ENCODE measurements at regions not wholly inside any gene's neighbourhood (a gene's known extent, or its start where the extent isn't known, plus 50 kb on each side); places are given as distances from the start of the nearest gene placed in this dataset.

GRCh38 chr6:167420177-167420576 is 95.3 kb downstream of the TTLL2 start (continued):
- TF ChIP-seq ZNF18 (CRISPR knock-in tag; IDR thresholded peaks at IDR 0.05; ENCODE audit: insufficient replicate concordance) (no peak), ZFX (CRISPR knock-in tag; IDR thresholded peaks at IDR 0.05; ENCODE audit: low read depth) (no peak), ZBTB25 (CRISPR knock-in tag; IDR thresholded peaks at IDR 0.05) (no peak)

- ChIA-PET POLR2A (interaction anchor here (0.7 to 1.5 kb wide), 5 partner anchors 23 to 255 kb away, joined by 3 to 6 read pairs (median 5); no protein-coding TSS in a partner anchor), CTCF (ENCODE audit: low intra/inter-chr PET ratio, low total read pairs) (no interaction called here)
- H3K4me1 ChIP-seq (ENCODE audit: insufficient read depth, low read length) = peaks cover 57% of the 10 kb centered on the region
- peak overlapping the region; percentile 66 for H3K27ac ChIP-seq (ENCODE audit: extremely low read length, insufficient read depth, low read length)
- in situ Hi-C loops (cut with HindIII; ENCODE audit: extremely low pct_ligation_motif_present, low pct_unique_long_range_greater_than_20kb) = no loop called here
- intact Hi-C loops (cut with micrococcal nuclease; ENCODE audit: unreplicated experiment) = loop anchor here (1.0 to 2.0 kb wide), 2 partner anchors 9 to 22 kb away; no protein-coding TSS in a partner anchor
- ATAC-seq (peak; percentile 89), FAIRE-seq (no peak), DNase-seq (ENCODE audit: low spot score) (peak; percentile 84)
- H3K9ac ChIP-seq (ENCODE audit: insufficient read depth, low read depth, low read length) = peak overlapping the region; percentile 40
- peak overlapping the region in 1 of 3 experiments; percentile 26; a peak in 2 of 6 replicates for H3K4me3 ChIP-seq (replicated peaks in 1 of 3; ENCODE audit: insufficient read depth in 1 of 3, low read depth in 2 of 3, low read length in 3 of 3)
- no peaks in the 10 kb centered on the region; a peak in 1 of 5 replicates for H3K36me3 ChIP-seq (replicated peaks in 1 of 2; ENCODE audit: control insufficient read depth in 1 of 2, insufficient read depth in 2 of 2, low read length in 2 of 2)
- WGBS (ENCODE audit: low lambda C conversion rate) = 45% methylated on average over 37 of the region's 39 CpGs
- H3K27me3 ChIP-seq (ENCODE audit: control insufficient read depth in 1 of 2, insufficient read depth in 2 of 2, low read length in 2 of 2) = 0 out of 5 replicates have a peak, but pooled peaks cover 0 to 4% of the 10 kb centered on the region in 2 experiments
- no TSS peak for BruUV-seq (replicated peaks)
- H3K9me3 ChIP-seq (ENCODE audit: low read length) = no peaks in the 10 kb centered on the region
- peak overlapping the region; percentile 49 for H3K4me2 ChIP-seq (ENCODE audit: low read depth, low read length)
- peaks cover 2% of the 10 kb centered on the region for H3K79me2 ChIP-seq (ENCODE audit: insufficient read depth, low read length)
- H2AFZ ChIP-seq (ENCODE audit: low read length) = no peak overlapping the region
- no peaks in the 10 kb centered on the region for H4K20me1 ChIP-seq (ENCODE audit: insufficient read depth, low read length)
- TF ChIP-seq SOX6 (IDR thresholded peaks at IDR 0.05) = no peak
- peak; percentile 51 for TF ChIP-seq SOX6 (CRISPR knock-in tag; IDR thresholded peaks at IDR 0.05)
- peak; percentile 45; the same call in 1 of the 2 replicates for TF ChIP-seq ELF3 (CRISPR knock-in tag; IDR thresholded peaks at IDR 0.05)
- TF ChIP-seq XRCC5 (optimal IDR thresholded peaks at IDR 0.05; ENCODE audit: low read length) = peak; percentile 82
- TF ChIP-seq ZNF138 (CRISPR knock-in tag; IDR thresholded peaks at IDR 0.05; ENCODE audit: low read depth) = no peak
- no peak for TF ChIP-seq GATA4 (IDR thresholded peaks at IDR 0.05; ENCODE audit: borderline replicate concordance, low read depth)
- no peak for TF ChIP-seq RCOR2 (CRISPR knock-in tag; IDR thresholded peaks at IDR 0.05)
- no peak for TF ChIP-seq BRCA1 (CRISPR knock-in tag; IDR thresholded peaks at IDR 0.05)
- peak; percentile 82 for TF ChIP-seq HOMEZ (CRISPR knock-in tag; IDR thresholded peaks at IDR 0.05; ENCODE audit: low read depth)
- TF ChIP-seq TOPORS (CRISPR knock-in tag; IDR thresholded peaks at IDR 0.05) = peak; percentile 83; the same call in 1 of the 2 replicates
- peak; percentile 76 for TF ChIP-seq DPF2 (CRISPR knock-in tag; IDR thresholded peaks at IDR 0.05; ENCODE audit: borderline replicate concordance, low read depth)
- TF ChIP-seq KLF11 (CRISPR knock-in tag; IDR thresholded peaks at IDR 0.05) = no peak
- TF ChIP-seq TAF1 (CRISPR knock-in tag; IDR thresholded peaks at IDR 0.05) = peak; percentile 52; the same call in 1 of the 2 replicates
- peak; percentile 70; the same call in 1 of the 2 replicates for TF ChIP-seq THAP11 (CRISPR knock-in tag; IDR thresholded peaks at IDR 0.05)
- TF ChIP-seq ZFP37 (CRISPR knock-in tag; IDR thresholded peaks at IDR 0.05; ENCODE audit: borderline replicate concordance) = no peak
These were observed 96.2 kb downstream of the TTLL2 start for GRCh38 chr6:167420858-167421766.
